ENCODE measurements at regions not wholly inside any gene's neighbourhood (a gene's known extent, or its start where the extent isn't known, plus 50 kb on each side); places are given as distances from the start of the nearest gene placed in this dataset.

DNA sequence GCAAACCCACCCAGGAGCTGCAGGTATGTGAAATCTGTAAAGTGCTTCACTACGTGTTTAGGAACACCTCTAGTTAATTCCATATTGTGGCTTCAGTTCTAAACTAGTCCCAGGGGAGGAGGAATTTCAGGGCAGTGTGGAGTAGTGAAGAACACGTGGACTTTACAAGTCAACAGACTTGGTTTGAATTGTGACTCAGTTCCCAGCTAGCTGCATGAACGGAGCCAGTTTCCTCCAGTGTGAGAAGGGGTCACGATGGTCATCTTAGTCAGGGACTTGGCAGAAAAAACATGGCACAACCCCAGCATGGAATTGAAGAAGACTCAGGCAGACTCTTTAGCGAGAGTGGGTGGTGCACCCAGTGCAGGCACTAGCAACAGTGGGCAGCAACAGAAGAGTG, 175.7 kb upstream of the UBL3 start:
- DNase-seq, result no peak

GRCh38 chr13:30025351-30025750, 174.9 kb upstream of the UBL3 start:
- no peak for DNase-seq

DNA sequence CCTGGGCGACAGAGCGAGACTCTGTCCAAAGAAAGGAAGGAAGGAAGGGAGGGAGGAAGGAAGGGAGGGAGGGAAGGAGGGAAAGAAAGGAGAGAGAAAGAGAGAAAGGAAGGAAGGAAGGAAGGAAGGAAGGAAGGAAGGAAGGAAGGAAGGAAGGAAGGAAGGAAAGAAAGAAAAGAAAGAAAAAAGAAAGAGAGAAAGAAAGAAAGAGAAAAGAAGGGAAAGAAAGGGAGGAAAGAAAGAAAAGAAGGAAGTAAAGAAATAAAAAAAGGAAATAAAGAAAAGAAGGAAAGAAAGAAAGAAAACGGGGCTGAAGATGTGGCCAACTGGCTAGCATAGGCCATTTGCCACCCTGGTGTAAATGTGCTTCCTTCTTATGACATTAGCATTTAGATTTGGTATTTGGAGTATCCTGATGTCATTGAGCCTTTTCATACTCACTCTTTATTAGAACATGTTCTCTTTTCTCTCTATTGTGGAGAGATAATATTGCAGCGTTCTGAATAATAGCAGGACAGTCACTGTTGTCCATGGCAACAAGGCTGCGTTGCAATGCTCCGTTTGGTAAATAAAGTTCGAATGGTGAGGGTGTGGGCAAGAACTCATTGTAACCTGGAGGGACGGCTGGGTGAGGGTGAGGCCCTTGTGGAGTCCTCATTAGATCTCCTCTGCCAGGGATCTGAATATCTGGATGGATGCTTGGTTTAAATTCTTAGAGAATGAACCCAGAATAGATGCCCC, 173.9 kb upstream of the UBL3 start:
- no peak for DNase-seq

DNA sequence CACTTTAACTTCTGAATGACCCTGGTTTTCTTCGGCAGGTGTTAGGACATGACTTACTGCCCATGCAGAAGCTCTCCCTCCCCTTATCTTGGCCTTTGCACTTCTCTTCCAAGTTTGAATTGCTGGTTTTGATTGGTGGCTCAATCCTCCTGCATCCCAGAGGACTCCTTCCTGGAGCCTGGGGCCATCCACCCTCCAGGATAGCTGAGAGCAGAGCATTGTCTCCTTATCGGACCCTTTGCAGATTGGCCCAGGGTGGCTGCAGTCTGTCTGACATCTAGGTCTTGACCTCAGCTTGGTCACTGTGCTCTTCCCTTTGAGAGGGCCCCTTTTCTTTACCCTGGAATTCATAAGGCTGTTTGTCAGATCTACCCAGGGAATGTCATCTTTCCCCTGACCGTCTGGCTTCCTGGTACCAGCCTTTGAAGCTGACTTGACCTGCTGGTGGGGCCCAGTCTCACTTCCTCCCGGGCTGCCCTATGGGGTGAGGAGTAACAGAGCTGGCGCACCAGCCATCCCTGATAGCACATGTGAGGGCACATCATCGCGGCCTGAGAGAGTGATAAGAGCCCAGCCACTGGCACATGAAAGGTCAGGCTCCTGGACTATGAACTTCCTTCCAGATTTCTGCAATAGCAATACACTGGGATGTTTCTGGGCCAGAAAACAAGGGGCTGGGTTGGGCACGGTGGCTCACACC, 172.9 kb upstream of the UBL3 start:
- no peak for DNase-seq

- DNase-seq, result no peak
These were observed 172.4 kb upstream of the UBL3 start for GRCh38 chr13:30022796-30023195.

DNA sequence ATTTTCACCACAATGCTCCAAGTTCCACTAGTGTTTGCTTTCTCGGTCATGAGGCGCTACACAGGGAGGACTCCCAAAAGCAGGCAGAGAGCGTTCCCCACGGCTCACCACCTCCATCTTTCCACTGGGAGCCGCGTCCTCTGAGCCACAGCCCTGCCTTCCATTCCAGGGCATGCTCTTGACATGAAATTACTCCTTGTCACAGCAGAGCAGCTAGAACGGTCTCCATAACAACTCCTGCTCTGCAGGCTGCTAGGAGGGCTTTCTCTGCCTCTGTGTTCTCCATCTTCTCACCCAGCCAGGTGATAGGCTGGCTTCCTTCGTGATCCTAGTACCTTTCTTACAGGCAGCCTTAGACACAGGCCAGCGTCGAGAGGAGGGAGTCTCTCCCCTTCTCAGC, 171.8 kb upstream of the UBL3 start:
- DNase-seq, result no peak

- DNase-seq, result no peak
These were observed 171.2 kb upstream of the UBL3 start for GRCh38 chr13:30021611-30022010.

DNA sequence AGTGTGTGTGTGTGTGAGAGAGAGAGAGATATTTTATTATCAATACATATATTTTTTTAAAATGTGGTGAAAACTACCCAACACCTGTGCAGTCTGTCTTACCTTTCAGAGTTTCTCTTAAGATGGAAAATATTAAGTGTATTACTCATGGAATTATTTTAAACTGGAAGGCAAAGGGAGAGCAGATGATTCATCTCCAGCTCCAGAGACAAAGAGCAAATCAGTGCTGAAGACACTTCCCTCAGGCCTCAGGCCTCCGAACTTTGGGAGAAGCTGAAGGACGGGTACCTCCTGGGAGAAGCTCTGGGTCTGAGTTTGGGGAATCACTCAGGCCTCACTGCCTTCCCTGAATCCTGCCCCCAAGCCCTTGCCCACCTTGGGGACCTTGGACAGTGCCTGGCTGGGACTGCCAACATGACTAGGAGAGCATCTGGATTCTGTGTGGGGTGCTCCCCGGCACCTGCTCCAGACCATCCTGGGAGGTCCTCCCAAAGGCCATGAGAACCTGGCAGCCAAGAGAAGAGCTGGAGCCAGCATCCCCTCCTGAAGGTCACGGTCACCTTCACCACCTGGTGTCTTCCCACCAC, 170.4 kb upstream of the UBL3 start:
- no peak for DNase-seq

- DNase-seq, result no peak
These were observed 169.5 kb upstream of the UBL3 start for GRCh38 chr13:30019648-30020626.

DNA sequence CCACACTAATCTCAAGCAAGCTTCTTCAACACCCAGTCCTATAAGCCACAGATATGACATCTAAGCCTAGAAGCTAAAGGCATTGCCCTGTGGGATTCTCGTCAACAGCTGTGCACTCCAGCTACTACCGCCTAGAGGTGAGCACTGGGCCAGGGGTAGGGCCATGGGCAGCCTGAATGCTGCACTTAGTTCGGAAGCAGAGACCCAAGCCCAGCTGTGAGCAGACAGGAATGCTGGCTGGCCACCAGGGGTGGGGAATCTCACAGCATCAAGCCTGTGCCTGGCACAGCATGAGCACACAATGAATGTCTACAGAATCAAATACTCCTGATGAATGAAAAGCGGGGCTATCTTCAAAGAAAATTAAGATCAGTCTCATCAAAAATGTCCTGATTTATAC, 167.5 kb upstream of the UBL3 start:
- no peak for DNase-seq

GRCh38 chr13:30016398-30016797, 166.0 kb upstream of the UBL3 start:
- DNase-seq, result no peak

- DNase-seq, result no peak
These were observed 159.0 kb upstream of the UBL3 start for GRCh38 chr13:30009411-30009810.

GRCh38 chr13:30006246-30006645, 155.8 kb upstream of the UBL3 start:
- no peak for DNase-seq

- no peak for DNase-seq
These were observed 153.8 kb upstream of the UBL3 start for GRCh38 chr13:30004204-30004603.

DNA sequence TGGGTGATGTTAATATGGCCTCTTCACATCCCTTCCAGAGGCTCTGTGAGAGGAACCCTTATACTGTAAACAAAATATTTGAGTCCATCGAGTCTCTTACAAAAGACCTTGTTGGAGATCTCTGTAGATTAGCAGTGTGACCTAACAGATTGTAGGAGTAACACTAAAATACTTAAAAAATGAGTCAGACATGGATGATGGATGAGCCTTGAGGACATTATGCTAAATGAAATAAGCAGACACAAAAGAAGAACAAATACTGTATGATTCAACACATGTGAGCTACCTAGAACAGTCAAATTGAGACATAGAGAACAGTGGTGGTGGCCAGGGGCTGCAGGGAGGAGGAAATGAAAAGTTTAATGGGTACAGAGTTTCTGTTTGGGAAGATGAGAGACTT, 152.2 kb upstream of the UBL3 start:
- DNase-seq, result no peak

- DNase-seq, result no peak
These were observed 150.0 kb upstream of the UBL3 start for GRCh38 chr13:30000370-30000765.

- DNase-seq, result no peak
These were observed 149.3 kb upstream of the UBL3 start for GRCh38 chr13:29999492-30000369.

- no peak for DNase-seq
These were observed 145.9 kb upstream of the UBL3 start for GRCh38 chr13:29996316-29996715.

DNA sequence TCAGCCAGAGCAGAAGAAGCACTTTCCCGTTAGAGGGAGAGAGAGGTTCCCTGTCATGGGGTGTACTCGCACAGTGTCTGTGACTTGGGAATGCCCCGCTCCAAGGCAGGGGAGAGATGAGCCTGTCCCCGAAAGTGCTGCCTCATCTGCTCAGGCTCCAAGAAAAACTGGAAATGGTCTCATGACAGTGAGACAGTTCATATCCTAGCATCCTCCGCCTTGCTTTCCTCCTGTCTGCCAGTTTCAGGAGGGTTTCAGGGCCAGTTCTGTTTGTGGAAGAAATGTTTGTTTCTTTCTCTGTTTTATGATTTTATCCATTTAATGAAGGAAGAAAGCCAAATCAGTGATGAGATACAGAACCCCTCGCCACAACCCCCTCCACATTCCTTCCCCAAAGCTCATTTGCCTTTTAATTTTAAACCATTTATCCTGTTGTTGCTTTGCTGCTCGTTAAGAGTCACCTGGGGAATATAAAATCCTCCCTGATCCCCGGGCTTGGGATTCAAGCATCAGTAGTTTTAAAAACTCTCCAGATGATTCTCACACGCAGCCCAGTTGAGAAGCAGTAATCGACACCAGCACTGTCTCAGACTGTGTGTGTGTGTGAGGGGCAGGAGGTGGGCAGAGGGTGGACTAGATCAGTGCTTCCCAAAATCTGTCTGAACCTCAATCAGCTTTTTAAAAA, 144.6 kb upstream of the UBL3 start:
- DNase-seq, result no peak

DNA sequence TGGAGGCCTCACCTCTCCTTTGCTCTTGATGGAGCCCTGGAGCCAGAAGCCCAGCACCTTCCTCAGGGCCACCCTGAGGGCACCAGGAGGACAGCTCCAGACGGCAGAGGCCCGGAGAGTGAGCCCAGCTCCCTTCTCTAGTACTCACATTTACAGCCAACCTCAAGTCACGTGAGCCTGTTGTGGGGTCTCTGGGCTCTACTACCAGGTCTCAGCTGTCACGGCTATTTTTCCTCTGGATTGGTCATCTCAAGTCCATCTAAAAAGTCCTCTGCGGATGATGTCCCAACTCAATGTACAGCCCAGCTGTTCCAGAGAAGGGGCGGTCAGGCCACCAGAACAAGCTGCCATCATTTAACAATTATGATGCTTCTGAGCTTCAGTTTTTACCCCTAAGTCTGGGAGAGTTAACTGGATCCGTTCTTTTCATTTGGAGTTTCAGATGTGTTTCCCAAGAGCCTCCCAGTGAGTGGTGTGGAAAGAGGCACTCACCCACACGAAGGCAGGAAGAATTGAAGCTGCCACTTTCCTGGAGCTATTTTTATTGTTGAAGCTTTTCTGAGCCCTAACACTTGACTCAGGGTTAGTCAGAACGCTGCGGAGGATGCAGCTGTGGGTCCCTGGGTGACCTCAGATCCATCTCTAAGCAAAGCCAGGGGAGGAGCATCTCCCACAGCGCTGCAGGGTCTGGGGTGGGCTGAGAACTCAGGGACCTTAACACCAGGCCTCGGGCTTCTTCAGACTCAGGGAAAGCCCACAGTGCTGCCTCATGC, 143.5 kb upstream of the UBL3 start:
- no peak for DNase-seq

DNA sequence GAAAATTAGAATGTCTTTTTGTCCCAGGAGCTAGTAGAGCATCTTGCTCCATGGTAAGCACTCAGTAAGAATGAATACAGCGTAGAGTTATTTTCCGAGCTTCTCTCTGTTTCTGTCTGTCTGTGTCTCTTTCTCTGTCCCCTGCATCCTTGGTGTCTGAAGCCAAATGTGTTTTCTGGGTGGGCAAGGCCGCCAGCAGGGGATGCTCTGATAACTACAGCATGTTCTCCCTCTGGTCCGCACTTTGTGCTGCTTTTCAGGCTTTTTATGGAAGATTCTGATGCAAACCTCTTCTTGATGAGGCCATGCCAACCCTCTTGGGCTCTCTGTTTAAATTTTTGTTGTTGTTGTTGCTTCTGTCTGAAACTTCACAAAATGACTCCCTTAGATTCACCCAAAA, 142.8 kb upstream of the UBL3 start:
- no peak for DNase-seq
